PC-9 (cell line): ENCODE measurements at regions not wholly inside any gene's neighbourhood (a gene's known extent, or its start where the extent isn't known, plus 50 kb on each side); places are given as distances from the start of the nearest gene placed in this dataset.

Source experiments
- BruUV-seq: library from RNA; stranded (reverse); fragments of 400-500 nt; replicated peaks from 2 replicates; lab custom pipeline; 2021; lab: Mats Ljungman, UMichigan
- CTCF ChIA-PET: fragments of 300-600 bp; sonication (Branson Sonifier 250); formaldehyde crosslinking; loops from one replicate; lab custom pipeline; 2022; ENCODE audit warnings: antibody characterized with exemption; lab: Charles Lee
- POLR2A ChIA-PET: fragments of 300-600 bp; sonication (Branson Sonifier 250); formaldehyde crosslinking; loops from one replicate; lab custom pipeline; 2022; ENCODE audit warnings: antibody characterized with exemption; ENCODE audit not compliant: unreplicated experiment; lab: Charles Lee
- DNase-seq, 2 experiments: peaks; one replicate each; pipeline versions ENCODE4 v3.0.0 to v3.0.0-alpha.2; 2015 to 2022; ENCODE audit warnings: mixed read lengths in 1 of 2
- H2AFZ ChIP-seq: fragments of 200-600 bp; sonication (generic); 2 replicates; pipeline ENCODE4 v1.8.1; 2017; ENCODE audit warnings: antibody characterized with exemption
- H3F3A ChIP-seq: fragments of 200-600 bp; sonication (generic); 2 replicates; pipeline ENCODE4 v1.8.1; 2017; ENCODE audit warnings: antibody characterized with exemption, mild to moderate bottlenecking, low read depth; ENCODE audit not compliant: insufficient read depth
- H3K27ac ChIP-seq: fragments of 200-600 bp; sonication (generic); 2 replicates; pipeline ENCODE4 v1.6.1; 2016; ENCODE audit warnings: mixed run types
- H3K27me3 ChIP-seq: fragments of 200-600 bp; sonication (generic); 2 replicates; pipeline ENCODE4 v1.6.1; 2016; ENCODE audit warnings: low read depth, mixed run types; ENCODE audit not compliant: insufficient read depth
- H3K36me3 ChIP-seq: fragments of 200-600 bp; sonication (generic); 2 replicates; pipeline ENCODE4 v1.6.1; 2016; ENCODE audit warnings: low read depth, mixed run types
- H3K4me1 ChIP-seq: fragments of 200-600 bp; sonication (generic); replicated peaks from 2 replicates; pipeline ENCODE4 v1.6.1; 2016; ENCODE audit warnings: mixed run types; ENCODE audit not compliant: insufficient read depth
- H3K4me2 ChIP-seq: fragments of 200-600 bp; sonication (generic); 2 replicates; pipeline ENCODE4 v1.6.1; 2017; ENCODE audit warnings: mixed run types
- H3K4me3 ChIP-seq: fragments of 200-600 bp; sonication (generic); 2 replicates; pipeline ENCODE4 v1.6.1; 2016; ENCODE audit warnings: mixed run types
- H3K79me2 ChIP-seq: fragments of 200-600 bp; sonication (generic); 2 replicates; pipeline ENCODE4 v1.6.1; 2017; ENCODE audit warnings: low read depth, mixed run types
- H3K9me2 ChIP-seq: fragments of 200-600 bp; sonication (generic); 2 replicates; pipeline ENCODE4 v1.8.1; 2017; ENCODE audit warnings: mild to moderate bottlenecking; ENCODE audit not compliant: insufficient read depth
- H3K9me3 ChIP-seq: fragments of 200-600 bp; sonication (generic); 2 replicates; pipeline ENCODE4 v1.8.1; 2016; ENCODE audit warnings: low read depth; ENCODE audit not compliant: insufficient read depth
- H4K20me1 ChIP-seq: fragments of 200-600 bp; sonication (generic); 2 replicates; pipeline ENCODE4 v1.8.1; 2017; ENCODE audit not compliant: insufficient read depth
- EZH2 ChIP-seq: fragments of 200-600 bp; sonication (generic); IDR thresholded peaks from 2 replicates; pipeline ENCODE4 v1.8.0; 2017; ENCODE audit warnings: antibody characterized with exemption, low read depth
- intact Hi-C: fragments of 100-400 bp; cut with micrococcal nuclease; formaldehyde crosslinking; loops from one replicate; pipeline ENCODE4 v1.10.0; 2022; ENCODE audit not compliant: unreplicated experiment
- TF ChIP-seq, protein P1 (sequence below): fragments of 200-600 bp; sonication (generic); conservative IDR thresholded peaks from 2 replicates; pipeline ENCODE4 v1.6.1; 2017; ENCODE audit warnings: mixed run types, antibody characterized with exemption, mild to moderate bottlenecking, moderate library complexity

- Histone ChIP-seq H3K79me2 (no peaks in the 10 kb centered on the region), H3K27me3 (no peaks in the 10 kb centered on the region), H3K9me3 (no peaks in the 10 kb centered on the region), H2AFZ (no peak overlapping the region), H3K9me2 (no peaks in the 10 kb centered on the region), H3K36me3 (no peaks in the 10 kb centered on the region), H3F3A (no peaks in the 10 kb centered on the region), H4K20me1 (no peaks in the 10 kb centered on the region), H3K4me2 (no peak overlapping the region), H3K27ac (no peak overlapping the region), H3K4me3 (no peak overlapping the region), H3K4me1 (no peaks in the 10 kb centered on the region)
- POLR2A ChIA-PET, result no interaction called here
- intact Hi-C loops, result no loop called here
- CTCF ChIA-PET, result no interaction called here
- BruUV-seq, result no TSS peak
- DNase-seq, result no peak
- no peak for TF ChIP-seq EZH2
- TF ChIP-seq, protein P1, sequence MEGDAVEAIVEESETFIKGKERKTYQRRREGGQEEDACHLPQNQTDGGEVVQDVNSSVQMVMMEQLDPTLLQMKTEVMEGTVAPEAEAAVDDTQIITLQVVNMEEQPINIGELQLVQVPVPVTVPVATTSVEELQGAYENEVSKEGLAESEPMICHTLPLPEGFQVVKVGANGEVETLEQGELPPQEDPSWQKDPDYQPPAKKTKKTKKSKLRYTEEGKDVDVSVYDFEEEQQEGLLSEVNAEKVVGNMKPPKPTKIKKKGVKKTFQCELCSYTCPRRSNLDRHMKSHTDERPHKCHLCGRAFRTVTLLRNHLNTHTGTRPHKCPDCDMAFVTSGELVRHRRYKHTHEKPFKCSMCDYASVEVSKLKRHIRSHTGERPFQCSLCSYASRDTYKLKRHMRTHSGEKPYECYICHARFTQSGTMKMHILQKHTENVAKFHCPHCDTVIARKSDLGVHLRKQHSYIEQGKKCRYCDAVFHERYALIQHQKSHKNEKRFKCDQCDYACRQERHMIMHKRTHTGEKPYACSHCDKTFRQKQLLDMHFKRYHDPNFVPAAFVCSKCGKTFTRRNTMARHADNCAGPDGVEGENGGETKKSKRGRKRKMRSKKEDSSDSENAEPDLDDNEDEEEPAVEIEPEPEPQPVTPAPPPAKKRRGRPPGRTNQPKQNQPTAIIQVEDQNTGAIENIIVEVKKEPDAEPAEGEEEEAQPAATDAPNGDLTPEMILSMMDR, result no peak
These were observed 192.8 kb upstream of the MTNR1B start for GRCh38 chr11:92776676-92777075.

DNA sequence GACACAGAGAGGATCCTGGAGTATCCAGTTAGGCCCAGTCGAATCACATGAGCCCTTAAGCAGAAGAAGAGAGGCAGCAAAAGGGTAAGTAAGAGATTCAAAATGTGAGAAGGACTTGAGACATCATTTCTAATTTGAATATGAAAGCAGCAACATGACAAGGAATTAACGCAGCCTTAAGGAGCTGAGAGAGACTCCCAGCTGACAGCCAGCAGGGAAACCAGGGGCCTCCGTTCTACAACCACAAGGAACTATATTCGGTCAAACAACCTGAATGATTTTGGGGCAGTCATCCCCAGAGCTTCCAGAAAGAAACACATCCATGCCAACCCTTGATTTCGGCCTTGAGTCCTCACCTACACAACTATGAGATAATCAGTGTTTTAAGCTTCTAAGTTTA lies 189.7 kb upstream of the MTNR1B start:
- Histone ChIP-seq H3K27me3 (no peaks in the 10 kb centered on the region), H2AFZ (no peak overlapping the region), H3F3A (no peaks in the 10 kb centered on the region), H3K9me3 (no peaks in the 10 kb centered on the region), H3K4me1 (no peaks in the 10 kb centered on the region), H3K4me2 (no peak overlapping the region), H3K4me3 (no peak overlapping the region), H3K9me2 (no peaks in the 10 kb centered on the region), H3K79me2 (no peaks in the 10 kb centered on the region), H3K27ac (no peak overlapping the region), H3K36me3 (no peaks in the 10 kb centered on the region), H4K20me1 (no peaks in the 10 kb centered on the region)
- CTCF ChIA-PET, result no interaction called here
- no TSS peak for BruUV-seq
- intact Hi-C loops, result no loop called here
- POLR2A ChIA-PET, result no interaction called here
- no peak for TF ChIP-seq EZH2
- TF ChIP-seq, protein P1, result no peak
- no peak for DNase-seq

GRCh38 chr11:92781151-92781550 lies 188.3 kb upstream of the MTNR1B start:
- H3K36me3 ChIP-seq, result no peaks in the 10 kb centered on the region
- H3K4me2 ChIP-seq, result no peak overlapping the region
- intact Hi-C loops, result no loop called here
- no peaks in the 10 kb centered on the region for H3K4me1 ChIP-seq
- POLR2A ChIA-PET, result no interaction called here
- no peak for DNase-seq
- H2AFZ ChIP-seq, result no peak overlapping the region
- H3K27ac ChIP-seq, result no peak overlapping the region
- no peaks in the 10 kb centered on the region for H3K27me3 ChIP-seq
- H3K9me3 ChIP-seq, result no peaks in the 10 kb centered on the region
- H3F3A ChIP-seq, result no peaks in the 10 kb centered on the region
- no peak for TF ChIP-seq EZH2
- TF ChIP-seq, protein P1, result no peak
- no peak overlapping the region for H3K4me3 ChIP-seq
- BruUV-seq, result no TSS peak
- CTCF ChIA-PET, result no interaction called here
- H3K9me2 ChIP-seq, result no peaks in the 10 kb centered on the region
- H4K20me1 ChIP-seq, result no peaks in the 10 kb centered on the region
- H3K79me2 ChIP-seq, result no peaks in the 10 kb centered on the region
